Calu3 (cell line): ENCODE measurements at regions not wholly inside any gene's neighbourhood (a gene's known extent, or its start where the extent isn't known, plus 50 kb on each side); places are given as distances from the start of the nearest gene placed in this dataset.

Experiments used
- BruUV-seq: library from RNA; stranded (reverse); fragments of 400-500 nt; replicated peaks from 2 replicates; lab custom pipeline; 2021; lab: Mats Ljungman, UMichigan
- CTCF ChIA-PET: fragments of 300-600 bp; sonication (Branson Sonifier 250); formaldehyde crosslinking; loops from one replicate; lab custom pipeline; 2022; ENCODE audit warnings: antibody characterized with exemption; lab: Charles Lee
- DNase-seq: peaks from one replicate; pipeline ENCODE4 v3.0.0; 2022
- H3K27ac Mint-ChIP-seq: one replicate; pipeline ENCODE4 v1.8.0; 2022; ENCODE audit warnings: mixed read lengths; ENCODE audit not compliant: unreplicated experiment
- H3K27me3 Mint-ChIP-seq: one replicate; pipeline ENCODE4 v1.8.0; 2022; ENCODE audit warnings: mixed read lengths; ENCODE audit not compliant: unreplicated experiment
- H3K36me3 Mint-ChIP-seq: one replicate; pipeline ENCODE4 v1.8.0; 2022; ENCODE audit warnings: mild to moderate bottlenecking, moderate library complexity, mixed read lengths; ENCODE audit not compliant: insufficient read depth, unreplicated experiment
- H3K4me1 Mint-ChIP-seq: one replicate; pipeline ENCODE4 v1.8.0; 2022; ENCODE audit warnings: mild to moderate bottlenecking, low read depth, mixed read lengths; ENCODE audit not compliant: unreplicated experiment
- H3K4me3 Mint-ChIP-seq: one replicate; pipeline ENCODE4 v1.8.0; 2022; ENCODE audit warnings: mild to moderate bottlenecking, low read depth, moderate library complexity, mixed read lengths; ENCODE audit not compliant: unreplicated experiment
- H3K9me3 Mint-ChIP-seq: one replicate; pipeline ENCODE4 v1.8.0; 2022; ENCODE audit warnings: low read depth, mixed read lengths; ENCODE audit not compliant: unreplicated experiment
- intact Hi-C: fragments of 100-400 bp; cut with micrococcal nuclease; formaldehyde crosslinking; loops from one replicate; pipeline ENCODE4 v1.10.0; 2022; ENCODE audit not compliant: unreplicated experiment
- TF ChIP-seq, protein P1 (sequence below): fragments of 200-600 bp; IDR thresholded peaks from one replicate; pipeline ENCODE4 v1.8.0; 2022; ENCODE audit warnings: antibody characterized with exemption; ENCODE audit not compliant: unreplicated experiment

- no TSS peak for BruUV-seq
- intact Hi-C loops = no loop called here
- Mint-ChIP-seq H3K27me3 (no peaks in the 10 kb centered on the region), H3K9me3 (no peaks in the 10 kb centered on the region), H3K4me3 (no peak overlapping the region), H3K4me1 (peaks cover 16% of the 10 kb centered on the region), H3K27ac (no peak overlapping the region), H3K36me3 (no peaks in the 10 kb centered on the region)
- TF ChIP-seq, protein P1, sequence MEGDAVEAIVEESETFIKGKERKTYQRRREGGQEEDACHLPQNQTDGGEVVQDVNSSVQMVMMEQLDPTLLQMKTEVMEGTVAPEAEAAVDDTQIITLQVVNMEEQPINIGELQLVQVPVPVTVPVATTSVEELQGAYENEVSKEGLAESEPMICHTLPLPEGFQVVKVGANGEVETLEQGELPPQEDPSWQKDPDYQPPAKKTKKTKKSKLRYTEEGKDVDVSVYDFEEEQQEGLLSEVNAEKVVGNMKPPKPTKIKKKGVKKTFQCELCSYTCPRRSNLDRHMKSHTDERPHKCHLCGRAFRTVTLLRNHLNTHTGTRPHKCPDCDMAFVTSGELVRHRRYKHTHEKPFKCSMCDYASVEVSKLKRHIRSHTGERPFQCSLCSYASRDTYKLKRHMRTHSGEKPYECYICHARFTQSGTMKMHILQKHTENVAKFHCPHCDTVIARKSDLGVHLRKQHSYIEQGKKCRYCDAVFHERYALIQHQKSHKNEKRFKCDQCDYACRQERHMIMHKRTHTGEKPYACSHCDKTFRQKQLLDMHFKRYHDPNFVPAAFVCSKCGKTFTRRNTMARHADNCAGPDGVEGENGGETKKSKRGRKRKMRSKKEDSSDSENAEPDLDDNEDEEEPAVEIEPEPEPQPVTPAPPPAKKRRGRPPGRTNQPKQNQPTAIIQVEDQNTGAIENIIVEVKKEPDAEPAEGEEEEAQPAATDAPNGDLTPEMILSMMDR = no peak
- no peak for DNase-seq
- CTCF ChIA-PET = no interaction called here
Measured at GRCh38 chr4:27084685-27085361, 224.2 kb downstream of the STIM2 start.

- H3K9me3 Mint-ChIP-seq = no peaks in the 10 kb centered on the region
- H3K27me3 Mint-ChIP-seq = no peaks in the 10 kb centered on the region
- no peaks in the 10 kb centered on the region for H3K36me3 Mint-ChIP-seq
- TF ChIP-seq, protein P1 = no peak
- intact Hi-C loops = no loop called here
- H3K27ac Mint-ChIP-seq = no peak overlapping the region
- CTCF ChIA-PET = interaction anchor here (1.2 kb wide), 1 partner anchor 16 kb away, joined by 3 read pairs; no protein-coding TSS in a partner anchor
- BruUV-seq = no TSS peak
- DNase-seq = no peak
- H3K4me1 Mint-ChIP-seq = peaks cover 16% of the 10 kb centered on the region
- H3K4me3 Mint-ChIP-seq = no peak overlapping the region
Measured at GRCh38 chr4:27085396-27085795, 224.8 kb downstream of the STIM2 start.

DNA sequence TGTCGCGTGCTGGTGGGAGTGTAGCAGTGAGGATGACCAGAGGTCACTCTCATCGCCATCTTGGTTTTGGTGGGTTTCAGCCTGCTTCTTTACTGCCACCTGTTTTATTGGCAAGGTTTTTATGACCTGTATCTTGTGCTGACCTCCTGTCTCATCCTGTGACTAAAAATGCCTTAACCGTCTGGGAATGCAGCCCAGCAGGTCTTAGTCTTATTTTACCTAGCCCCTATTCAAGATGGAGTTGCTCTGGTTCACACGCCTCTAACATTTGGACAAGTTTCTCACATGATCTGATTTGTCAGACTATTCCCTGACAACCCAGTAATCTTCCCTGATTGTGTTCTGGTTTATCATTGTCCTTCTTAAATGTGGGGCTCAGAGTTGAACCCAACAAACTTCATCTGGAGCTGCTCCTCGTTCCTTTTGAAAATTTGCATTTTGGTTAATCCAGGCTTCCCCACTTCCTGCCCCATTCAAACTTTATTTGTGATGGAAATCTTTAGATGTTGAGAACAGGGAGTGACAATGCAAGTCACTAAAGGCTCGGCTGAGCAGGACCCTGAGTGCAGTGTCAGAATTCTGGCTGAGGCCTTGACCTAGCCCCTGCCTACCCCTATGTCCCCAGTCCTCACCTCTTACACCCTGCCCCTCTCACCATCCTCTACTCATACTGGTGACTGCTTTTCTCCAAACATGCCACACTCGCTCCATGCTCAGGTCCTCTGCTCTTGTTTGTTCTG is 226.8 kb downstream of the STIM2 start:
- H3K27ac Mint-ChIP-seq = peak overlapping the region; percentile 41
- no peak for DNase-seq
- intact Hi-C loops = no loop called here
- H3K4me1 Mint-ChIP-seq = peaks cover 16% of the 10 kb centered on the region
- BruUV-seq = no TSS peak
- H3K36me3 Mint-ChIP-seq = no peaks in the 10 kb centered on the region
- CTCF ChIA-PET = no interaction called here
- H3K9me3 Mint-ChIP-seq = no peaks in the 10 kb centered on the region
- no peak overlapping the region for H3K4me3 Mint-ChIP-seq
- H3K27me3 Mint-ChIP-seq = no peaks in the 10 kb centered on the region
- TF ChIP-seq, protein P1 = no peak

DNA sequence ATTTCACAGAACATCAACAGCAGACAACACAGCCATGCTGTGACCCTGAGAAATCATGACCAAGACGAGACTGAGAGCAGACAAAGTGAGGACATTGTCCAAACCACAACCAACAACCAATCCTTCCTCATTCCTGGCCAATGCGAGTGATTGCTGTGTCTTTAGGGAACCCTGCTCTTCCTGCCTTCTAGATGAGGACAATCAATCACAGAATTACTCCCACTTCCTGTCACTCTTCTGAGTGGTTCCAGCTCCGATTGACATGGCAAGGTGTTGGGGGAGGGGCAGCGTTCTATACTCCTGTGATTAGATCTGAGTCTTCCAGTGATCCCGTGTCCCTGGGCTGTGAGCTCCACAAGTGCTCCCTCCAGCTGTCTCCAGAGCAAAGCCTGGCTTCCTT is 227.8 kb downstream of the STIM2 start:
- no TSS peak for BruUV-seq
- CTCF ChIA-PET = no interaction called here
- H3K27ac Mint-ChIP-seq = peak overlapping the region; percentile 41
- H3K4me1 Mint-ChIP-seq = peaks cover 16% of the 10 kb centered on the region
- no peak overlapping the region for H3K4me3 Mint-ChIP-seq
- TF ChIP-seq, protein P1 = no peak
- H3K36me3 Mint-ChIP-seq = no peaks in the 10 kb centered on the region
- intact Hi-C loops = no loop called here
- no peaks in the 10 kb centered on the region for H3K9me3 Mint-ChIP-seq
- H3K27me3 Mint-ChIP-seq = no peaks in the 10 kb centered on the region
- DNase-seq = peak; percentile 5
